LNCAP (cell line): ENCODE measurements at regions not wholly inside any gene's neighbourhood (a gene's known extent, or its start where the extent isn't known, plus 50 kb on each side); places are given as distances from the start of the nearest gene placed in this dataset.

Experiments used
- TF ChIP-seq, protein P1 (sequence below): fragments of 450-650 bp; IDR thresholded peaks from 2 replicates; pipeline ENCODE4 v1.5.1; 2017; ENCODE audit warnings: mild to moderate bottlenecking

DNA sequence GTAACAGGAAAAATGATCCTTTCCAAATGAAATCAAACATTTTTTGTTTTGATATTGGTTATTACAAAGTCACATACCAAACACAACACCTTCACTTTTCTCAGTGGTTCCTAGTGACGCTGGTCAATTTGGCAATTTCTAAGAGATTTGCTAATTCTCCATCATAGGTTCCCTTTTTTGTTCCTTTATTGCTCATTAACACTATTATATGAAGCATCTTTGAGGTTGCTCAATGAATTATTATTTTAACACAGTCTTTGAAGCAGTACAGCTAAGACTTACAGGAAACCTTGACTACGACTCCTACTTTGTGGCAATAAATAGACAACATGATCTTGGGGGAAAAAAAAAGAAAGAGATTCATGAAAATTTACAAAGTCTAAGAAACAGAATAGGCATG lies 152.2 kb upstream of the VRK2 start:
- TF ChIP-seq, protein P1, sequence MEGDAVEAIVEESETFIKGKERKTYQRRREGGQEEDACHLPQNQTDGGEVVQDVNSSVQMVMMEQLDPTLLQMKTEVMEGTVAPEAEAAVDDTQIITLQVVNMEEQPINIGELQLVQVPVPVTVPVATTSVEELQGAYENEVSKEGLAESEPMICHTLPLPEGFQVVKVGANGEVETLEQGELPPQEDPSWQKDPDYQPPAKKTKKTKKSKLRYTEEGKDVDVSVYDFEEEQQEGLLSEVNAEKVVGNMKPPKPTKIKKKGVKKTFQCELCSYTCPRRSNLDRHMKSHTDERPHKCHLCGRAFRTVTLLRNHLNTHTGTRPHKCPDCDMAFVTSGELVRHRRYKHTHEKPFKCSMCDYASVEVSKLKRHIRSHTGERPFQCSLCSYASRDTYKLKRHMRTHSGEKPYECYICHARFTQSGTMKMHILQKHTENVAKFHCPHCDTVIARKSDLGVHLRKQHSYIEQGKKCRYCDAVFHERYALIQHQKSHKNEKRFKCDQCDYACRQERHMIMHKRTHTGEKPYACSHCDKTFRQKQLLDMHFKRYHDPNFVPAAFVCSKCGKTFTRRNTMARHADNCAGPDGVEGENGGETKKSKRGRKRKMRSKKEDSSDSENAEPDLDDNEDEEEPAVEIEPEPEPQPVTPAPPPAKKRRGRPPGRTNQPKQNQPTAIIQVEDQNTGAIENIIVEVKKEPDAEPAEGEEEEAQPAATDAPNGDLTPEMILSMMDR, result no peak

DNA sequence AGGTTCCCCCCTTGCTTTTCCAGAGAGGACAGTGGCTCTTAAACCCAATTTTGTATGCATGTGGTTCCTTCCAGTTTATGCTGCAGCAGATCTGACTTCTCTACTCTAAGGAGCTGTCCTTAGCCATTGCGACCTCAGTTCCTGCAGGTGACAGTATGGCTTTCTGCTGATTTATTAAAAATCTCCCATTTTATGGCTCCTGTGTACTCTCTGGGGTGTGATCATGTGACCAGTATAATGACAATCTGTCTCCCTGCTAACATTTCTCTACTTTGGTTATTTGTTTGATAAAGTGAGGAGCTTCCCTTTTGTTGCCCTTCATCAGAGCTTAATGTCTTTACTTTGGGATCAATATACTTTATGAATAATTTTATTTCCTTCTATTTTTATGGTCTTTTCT lies 148.7 kb upstream of the VRK2 start:
- TF ChIP-seq, protein P1, result no peak

DNA sequence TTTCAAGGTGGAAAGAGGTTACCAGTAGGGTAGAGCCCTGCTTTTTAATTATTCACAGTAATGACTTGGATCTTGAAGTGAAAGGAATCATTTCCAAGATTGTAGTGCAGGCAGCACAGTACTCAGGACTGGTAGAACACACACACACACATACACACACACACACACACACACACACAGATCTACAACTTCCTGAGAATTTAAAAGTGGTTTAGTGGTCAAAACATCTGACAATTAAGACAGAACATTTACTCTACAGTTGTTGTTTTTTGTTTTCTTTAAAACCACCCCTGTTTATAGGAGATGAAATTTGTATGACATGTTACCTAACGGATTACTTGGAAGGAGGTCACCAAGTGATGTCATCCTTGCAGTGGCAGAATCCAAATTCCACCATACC lies 146.7 kb upstream of the VRK2 start:
- TF ChIP-seq, protein P1, result no peak

DNA sequence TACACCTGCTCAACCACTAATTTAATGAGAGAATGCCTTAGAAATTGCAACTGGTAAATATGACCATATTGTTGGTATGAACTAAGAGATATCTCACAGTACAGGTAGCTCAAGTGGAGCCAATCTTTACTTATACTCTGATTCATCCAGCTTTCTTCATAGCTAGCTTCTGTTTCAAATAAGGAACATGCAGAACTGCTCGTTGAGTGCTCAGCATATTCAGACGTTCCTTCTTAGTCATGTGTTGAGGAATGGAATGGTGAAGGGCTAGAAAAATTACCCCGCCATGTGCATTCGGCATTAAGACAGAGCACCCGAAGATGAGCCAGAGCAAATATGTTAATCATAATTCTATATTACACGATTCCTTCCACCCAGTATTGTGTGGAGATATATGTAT lies 144.0 kb upstream of the VRK2 start:
- TF ChIP-seq, protein P1, result no peak

DNA sequence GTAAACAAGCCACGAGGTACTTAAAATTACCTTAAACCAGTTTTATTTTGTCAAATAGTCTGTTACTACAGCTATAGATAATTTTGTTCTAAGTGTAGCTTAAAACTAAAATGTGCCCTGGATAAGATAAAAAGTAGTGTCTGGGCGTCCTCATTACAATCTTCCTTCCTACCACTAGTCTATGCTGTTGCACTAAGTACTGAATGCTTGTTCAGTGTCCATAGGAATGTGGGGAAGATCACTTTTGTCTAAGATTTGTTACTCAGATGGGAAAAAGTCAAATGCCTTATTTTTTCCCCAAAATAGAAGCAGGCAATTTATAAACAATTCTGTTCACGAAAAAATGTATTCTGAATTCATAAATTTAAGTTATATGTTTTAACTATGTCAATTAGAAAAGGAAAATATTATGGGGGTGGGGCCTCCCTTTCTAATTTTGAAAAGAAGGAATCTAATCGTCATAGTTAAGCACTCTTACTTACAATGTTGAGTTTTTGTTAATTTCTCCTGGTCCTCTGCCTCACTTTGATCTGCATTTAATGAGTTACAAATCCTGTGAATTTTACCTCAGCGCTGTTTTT lies 140.4 kb upstream of the VRK2 start:
- TF ChIP-seq, protein P1, result peak; percentile 63

DNA sequence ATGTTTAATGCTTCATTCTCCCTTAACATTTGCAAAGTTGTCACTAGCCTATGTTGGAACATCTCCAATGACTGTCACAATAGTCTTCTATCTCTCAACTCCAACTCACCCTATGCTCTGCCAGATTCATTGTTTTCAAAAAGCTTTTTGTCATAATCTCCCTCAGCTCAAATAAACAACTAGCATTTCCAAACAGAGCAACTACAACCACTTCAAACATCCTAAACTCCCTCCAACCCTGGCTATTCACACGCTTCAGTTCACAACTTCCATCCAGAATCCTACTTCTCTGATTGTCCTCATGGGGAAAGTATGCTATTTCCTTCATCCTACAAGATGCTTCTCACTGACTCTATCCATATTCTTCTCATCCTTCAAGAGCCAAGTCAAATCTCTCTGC lies 139.2 kb upstream of the VRK2 start:
- TF ChIP-seq, protein P1, result no peak

DNA sequence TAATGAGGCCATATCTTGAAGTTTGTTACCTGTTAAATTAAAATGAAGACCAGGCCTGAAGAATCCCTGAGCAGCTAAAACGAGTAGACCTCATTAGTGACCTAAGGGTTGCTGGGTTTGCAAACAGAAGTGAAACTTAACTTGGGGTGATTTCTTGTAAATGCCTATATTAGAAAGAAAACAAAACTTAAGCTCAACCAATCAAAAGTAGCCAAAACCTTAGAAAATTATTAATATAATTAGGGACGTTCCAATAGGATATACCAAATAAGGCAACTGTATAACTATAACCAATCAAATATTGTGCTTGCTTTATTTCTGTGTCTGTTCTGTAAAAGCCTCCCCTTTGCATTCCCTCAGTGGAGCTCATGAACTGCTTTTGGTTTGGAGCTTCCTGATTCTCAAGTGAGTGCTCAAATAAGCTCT lies 137.9 kb upstream of the VRK2 start:
- TF ChIP-seq, protein P1, result no peak

DNA sequence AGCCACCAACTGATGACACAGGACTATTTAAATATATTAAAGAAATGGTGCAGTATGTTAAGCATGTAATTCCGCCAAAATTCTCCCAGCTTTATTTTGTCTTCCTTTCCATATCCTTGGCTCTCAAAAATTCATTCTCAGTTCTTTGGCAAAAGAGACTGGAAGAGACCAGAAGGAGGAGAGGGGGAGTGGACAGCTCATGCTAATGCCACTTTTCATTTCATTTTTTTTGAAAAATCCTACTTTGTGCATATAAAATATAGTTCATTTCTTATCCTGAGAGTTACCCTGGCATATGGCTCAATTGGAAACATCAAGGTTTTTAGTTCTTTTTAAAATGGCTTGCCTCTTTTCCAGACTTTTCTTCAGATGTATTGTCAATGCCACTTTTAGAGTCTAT lies 128.5 kb upstream of the VRK2 start:
- TF ChIP-seq, protein P1, result no peak
